ENCODE measurements at regions not wholly inside any gene's neighbourhood (a gene's known extent, or its start where the extent isn't known, plus 50 kb on each side); places are given as distances from the start of the nearest gene placed in this dataset.

DNA sequence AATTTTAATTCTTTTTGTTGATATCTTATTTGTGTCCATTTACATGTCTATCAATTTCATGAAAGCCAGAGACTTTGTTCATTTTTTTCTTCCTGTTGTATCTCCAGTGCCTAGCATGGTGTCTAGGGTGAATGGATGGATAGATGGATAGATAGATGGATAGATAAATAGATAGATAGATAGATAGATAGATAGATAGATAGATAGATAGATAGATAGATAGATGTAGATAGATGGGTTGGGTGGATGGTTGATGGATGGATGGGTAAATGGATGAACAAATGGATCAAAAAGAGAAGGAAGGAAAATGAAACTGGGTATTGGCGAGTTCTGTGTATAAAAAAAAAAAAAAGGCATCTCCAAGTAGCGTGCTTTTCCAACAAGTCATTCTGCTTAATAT is 120.5 kb downstream of the FAM124B start:
- ATAC-seq (no peak), DNase-seq (ENCODE audit: low spot score) (no peak)
- Mint-ChIP-seq H3K4me3 (no peak overlapping the region), H3K36me3 (ENCODE audit: low read depth) (no peaks in the 10 kb centered on the region), H3K9me3 (no peaks in the 10 kb centered on the region), H3K27ac (no peak overlapping the region), H3K4me1 (no peaks in the 10 kb centered on the region), H3K27me3 (ENCODE audit: insufficient read depth, low read depth, poor library complexity) (peaks cover 1% of the 10 kb centered on the region)
- Histone ChIP-seq H4K20me1 (replicated peaks; ENCODE audit: insufficient read depth) (no peaks in the 10 kb centered on the region), H3K4me3 (no peak overlapping the region), H3K27me3 (ENCODE audit: insufficient read depth) (no peaks in the 10 kb centered on the region), H3K36me3 (ENCODE audit: insufficient read depth) (no peaks in the 10 kb centered on the region), H3K27ac (ENCODE audit: low read depth) (no peak overlapping the region), H3F3A (replicated peaks; ENCODE audit: low read depth) (no peaks in the 10 kb centered on the region), H3K9me2 (ENCODE audit: insufficient read depth) (no peaks in the 10 kb centered on the region), H2AFZ (no peak overlapping the region), H3K4me2 (no peak overlapping the region), H3K79me2 (replicated peaks; ENCODE audit: insufficient read depth) (no peaks in the 10 kb centered on the region), H3K4me1 (ENCODE audit: insufficient read depth) (no peaks in the 10 kb centered on the region)
- TF ChIP-seq, protein P1, sequence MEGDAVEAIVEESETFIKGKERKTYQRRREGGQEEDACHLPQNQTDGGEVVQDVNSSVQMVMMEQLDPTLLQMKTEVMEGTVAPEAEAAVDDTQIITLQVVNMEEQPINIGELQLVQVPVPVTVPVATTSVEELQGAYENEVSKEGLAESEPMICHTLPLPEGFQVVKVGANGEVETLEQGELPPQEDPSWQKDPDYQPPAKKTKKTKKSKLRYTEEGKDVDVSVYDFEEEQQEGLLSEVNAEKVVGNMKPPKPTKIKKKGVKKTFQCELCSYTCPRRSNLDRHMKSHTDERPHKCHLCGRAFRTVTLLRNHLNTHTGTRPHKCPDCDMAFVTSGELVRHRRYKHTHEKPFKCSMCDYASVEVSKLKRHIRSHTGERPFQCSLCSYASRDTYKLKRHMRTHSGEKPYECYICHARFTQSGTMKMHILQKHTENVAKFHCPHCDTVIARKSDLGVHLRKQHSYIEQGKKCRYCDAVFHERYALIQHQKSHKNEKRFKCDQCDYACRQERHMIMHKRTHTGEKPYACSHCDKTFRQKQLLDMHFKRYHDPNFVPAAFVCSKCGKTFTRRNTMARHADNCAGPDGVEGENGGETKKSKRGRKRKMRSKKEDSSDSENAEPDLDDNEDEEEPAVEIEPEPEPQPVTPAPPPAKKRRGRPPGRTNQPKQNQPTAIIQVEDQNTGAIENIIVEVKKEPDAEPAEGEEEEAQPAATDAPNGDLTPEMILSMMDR (conservative IDR thresholded peaks at IDR 0.05; ENCODE audit: low read depth in 2 of 2), result no peak
- TF ChIP-seq CREB1 (CRISPR knock-in tag; IDR thresholded peaks at IDR 0.05; ENCODE audit: low read depth) (no peak), JUNB (IDR thresholded peaks at IDR 0.05; ENCODE audit: unreplicated experiment) (no peak), STAT1 (IDR thresholded peaks at IDR 0.05; ENCODE audit: unreplicated experiment) (no peak), EZH2phosphoT487 (IDR thresholded peaks at IDR 0.05; ENCODE audit: unreplicated experiment) (no peak)

DNA sequence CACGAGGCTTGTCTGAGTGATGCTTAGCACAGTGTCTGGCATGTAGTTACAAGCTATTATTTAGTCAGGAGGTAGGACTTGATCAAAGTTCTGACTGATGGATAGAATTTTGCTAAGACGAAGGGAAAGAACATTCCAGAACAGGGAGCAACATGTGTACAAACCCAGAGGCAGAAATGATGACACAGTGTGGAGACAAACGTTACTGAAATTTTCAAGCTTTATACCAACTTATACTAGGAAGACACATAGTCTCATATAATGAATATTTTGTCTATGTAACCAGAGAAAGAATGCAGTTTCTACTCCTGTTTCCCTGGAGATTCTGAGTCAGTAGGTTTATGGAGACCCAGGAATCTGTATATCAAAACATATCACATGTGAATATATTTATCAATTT is 123.4 kb downstream of the FAM124B start:
- Histone ChIP-seq H3K4me1 (ENCODE audit: insufficient read depth) (no peaks in the 10 kb centered on the region), H3K36me3 (ENCODE audit: insufficient read depth) (no peaks in the 10 kb centered on the region), H3K27ac (ENCODE audit: low read depth) (no peak overlapping the region), H3F3A (replicated peaks; ENCODE audit: low read depth) (no peaks in the 10 kb centered on the region), H4K20me1 (replicated peaks; ENCODE audit: insufficient read depth) (no peaks in the 10 kb centered on the region), H2AFZ (no peak overlapping the region), H3K9me2 (ENCODE audit: insufficient read depth) (no peaks in the 10 kb centered on the region), H3K4me3 (no peak overlapping the region), H3K79me2 (replicated peaks; ENCODE audit: insufficient read depth) (no peaks in the 10 kb centered on the region), H3K27me3 (ENCODE audit: insufficient read depth) (no peaks in the 10 kb centered on the region), H3K4me2 (no peak overlapping the region)
- Mint-ChIP-seq H3K9me3 (no peaks in the 10 kb centered on the region), H3K27me3 (ENCODE audit: insufficient read depth, low read depth, poor library complexity) (no peaks in the 10 kb centered on the region), H3K4me1 (no peaks in the 10 kb centered on the region), H3K36me3 (ENCODE audit: low read depth) (no peaks in the 10 kb centered on the region), H3K27ac (no peak overlapping the region), H3K4me3 (no peak overlapping the region)
- no peak for DNase-seq (ENCODE audit: low spot score)
- no peak for ATAC-seq
- TF ChIP-seq, protein P2, sequence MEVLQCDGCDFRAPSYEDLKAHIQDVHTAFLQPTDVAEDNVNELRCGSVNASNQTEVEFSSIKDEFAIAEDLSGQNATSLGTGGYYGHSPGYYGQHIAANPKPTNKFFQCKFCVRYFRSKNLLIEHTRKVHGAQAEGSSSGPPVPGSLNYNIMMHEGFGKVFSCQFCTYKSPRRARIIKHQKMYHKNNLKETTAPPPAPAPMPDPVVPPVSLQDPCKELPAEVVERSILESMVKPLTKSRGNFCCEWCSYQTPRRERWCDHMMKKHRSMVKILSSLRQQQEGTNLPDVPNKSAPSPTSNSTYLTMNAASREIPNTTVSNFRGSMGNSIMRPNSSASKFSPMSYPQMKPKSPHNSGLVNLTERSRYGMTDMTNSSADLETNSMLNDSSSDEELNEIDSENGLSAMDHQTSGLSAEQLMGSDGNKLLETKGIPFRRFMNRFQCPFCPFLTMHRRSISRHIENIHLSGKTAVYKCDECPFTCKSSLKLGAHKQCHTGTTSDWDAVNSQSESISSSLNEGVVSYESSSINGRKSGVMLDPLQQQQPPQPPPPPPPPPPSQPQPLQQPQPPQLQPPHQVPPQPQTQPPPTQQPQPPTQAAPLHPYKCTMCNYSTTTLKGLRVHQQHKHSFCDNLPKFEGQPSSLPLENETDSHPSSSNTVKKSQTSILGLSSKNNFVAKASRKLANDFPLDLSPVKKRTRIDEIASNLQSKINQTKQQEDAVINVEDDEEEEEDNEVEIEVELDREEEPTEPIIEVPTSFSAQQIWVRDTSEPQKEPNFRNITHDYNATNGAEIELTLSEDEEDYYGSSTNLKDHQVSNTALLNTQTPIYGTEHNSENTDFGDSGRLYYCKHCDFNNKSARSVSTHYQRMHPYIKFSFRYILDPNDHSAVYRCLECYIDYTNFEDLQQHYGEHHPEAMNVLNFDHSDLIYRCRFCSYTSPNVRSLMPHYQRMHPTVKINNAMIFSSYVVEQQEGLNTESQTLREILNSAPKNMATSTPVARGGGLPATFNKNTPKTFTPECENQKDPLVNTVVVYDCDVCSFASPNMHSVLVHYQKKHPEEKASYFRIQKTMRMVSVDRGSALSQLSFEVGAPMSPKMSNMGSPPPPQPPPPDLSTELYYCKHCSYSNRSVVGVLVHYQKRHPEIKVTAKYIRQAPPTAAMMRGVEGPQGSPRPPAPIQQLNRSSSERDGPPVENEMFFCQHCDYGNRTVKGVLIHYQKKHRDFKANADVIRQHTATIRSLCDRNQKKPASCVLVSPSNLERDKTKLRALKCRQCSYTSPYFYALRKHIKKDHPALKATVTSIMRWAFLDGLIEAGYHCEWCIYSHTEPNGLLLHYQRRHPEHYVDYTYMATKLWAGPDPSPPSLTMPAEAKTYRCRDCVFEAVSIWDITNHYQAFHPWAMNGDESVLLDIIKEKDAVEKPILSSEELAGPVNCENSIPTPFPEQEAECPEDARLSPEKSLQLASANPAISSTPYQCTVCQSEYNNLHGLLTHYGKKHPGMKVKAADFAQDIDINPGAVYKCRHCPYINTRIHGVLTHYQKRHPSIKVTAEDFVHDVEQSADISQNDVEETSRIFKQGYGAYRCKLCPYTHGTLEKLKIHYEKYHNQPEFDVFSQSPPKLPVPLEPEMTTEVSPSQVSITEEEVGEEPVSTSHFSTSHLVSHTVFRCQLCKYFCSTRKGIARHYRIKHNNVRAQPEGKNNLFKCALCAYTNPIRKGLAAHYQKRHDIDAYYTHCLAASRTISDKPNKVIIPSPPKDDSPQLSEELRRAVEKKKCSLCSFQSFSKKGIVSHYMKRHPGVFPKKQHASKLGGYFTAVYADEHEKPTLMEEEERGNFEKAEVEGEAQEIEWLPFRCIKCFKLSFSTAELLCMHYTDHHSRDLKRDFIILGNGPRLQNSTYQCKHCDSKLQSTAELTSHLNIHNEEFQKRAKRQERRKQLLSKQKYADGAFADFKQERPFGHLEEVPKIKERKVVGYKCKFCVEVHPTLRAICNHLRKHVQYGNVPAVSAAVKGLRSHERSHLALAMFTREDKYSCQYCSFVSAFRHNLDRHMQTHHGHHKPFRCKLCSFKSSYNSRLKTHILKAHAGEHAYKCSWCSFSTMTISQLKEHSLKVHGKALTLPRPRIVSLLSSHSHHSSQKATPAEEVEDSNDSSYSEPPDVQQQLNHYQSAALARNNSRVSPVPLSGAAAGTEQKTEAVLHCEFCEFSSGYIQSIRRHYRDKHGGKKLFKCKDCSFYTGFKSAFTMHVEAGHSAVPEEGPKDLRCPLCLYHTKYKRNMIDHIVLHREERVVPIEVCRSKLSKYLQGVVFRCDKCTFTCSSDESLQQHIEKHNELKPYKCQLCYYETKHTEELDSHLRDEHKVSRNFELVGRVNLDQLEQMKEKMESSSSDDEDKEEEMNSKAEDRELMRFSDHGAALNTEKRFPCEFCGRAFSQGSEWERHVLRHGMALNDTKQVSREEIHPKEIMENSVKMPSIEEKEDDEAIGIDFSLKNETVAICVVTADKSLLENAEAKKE (CRISPR knock-in tag; IDR thresholded peaks at IDR 0.05), result no peak
- TF ChIP-seq NANOG (IDR thresholded peaks at IDR 0.05; ENCODE audit: borderline replicate concordance) (no peak), POLR2AphosphoS5 (IDR thresholded peaks at IDR 0.05; ENCODE audit: low read depth) (no peak), CREB1 (CRISPR knock-in tag; IDR thresholded peaks at IDR 0.05; ENCODE audit: low read depth) (no peak)
- TF ChIP-seq, protein P1 (conservative IDR thresholded peaks at IDR 0.05; ENCODE audit: low read depth in 2 of 2), result no peak
